Keratinocyte (primary cell): ENCODE measurements at regions not wholly inside any gene's neighbourhood (a gene's known extent, or its start where the extent isn't known, plus 50 kb on each side); places are given as distances from the start of the nearest gene placed in this dataset.

Source experiments
- DNase-seq: peaks from one replicate; pipeline ENCODE4 v3.0.0-alpha.2; 2011; ENCODE audit warnings: low read depth, missing footprints, low spot score
- FAIRE-seq: peaks from 2 replicates; lab custom pipeline; 2011; peaks lifted over from hg19 to GRCh38; lab: Jason Lieb, UNC
- H2AFZ ChIP-seq: 2 replicates; pipeline ENCODE4 v1.6.0; 2012; ENCODE audit warnings: low read length, control low read depth, inconsistent platforms; ENCODE audit not compliant: control insufficient read depth
- H3K27ac ChIP-seq: 2 replicates; pipeline ENCODE4 v1.5.1; 2011; ENCODE audit warnings: low read length; ENCODE audit not compliant: control insufficient read depth, insufficient read depth
- H3K27me3 ChIP-seq: 3 replicates; pipeline ENCODE4 v1.6.0; 2011; ENCODE audit warnings: low read length; ENCODE audit not compliant: control insufficient read depth, insufficient read depth; ENCODE audit errors: extremely low read depth
- H3K36me3 ChIP-seq, 2 experiments: 2 replicates in 1 of 2; 3 replicates in 1 of 2; pipeline ENCODE4 v1.5.1; 2011; ENCODE audit warnings: low read length in 2 of 2, mild to moderate bottlenecking in 1 of 2; ENCODE audit not compliant: control insufficient read depth in 2 of 2, insufficient read depth in 2 of 2; ENCODE audit errors: extremely low read depth in 1 of 2
- H3K4me1 ChIP-seq: 3 replicates; pipeline ENCODE4 v1.5.1; 2011; ENCODE audit warnings: low read length; ENCODE audit not compliant: control insufficient read depth, insufficient read depth; ENCODE audit errors: extremely low read depth
- H3K4me2 ChIP-seq: 3 replicates; pipeline ENCODE4 v1.6.0; 2011; ENCODE audit warnings: low read depth, low read length; ENCODE audit not compliant: control insufficient read depth, insufficient read depth; ENCODE audit errors: extremely low read depth
- H3K4me3 ChIP-seq, 3 experiments: fragments of 200-600 bp in 1 of 3; sonication (generic) in 1 of 3; 2 replicates in 2 of 3; 3 replicates in 1 of 3; pipeline ENCODE4 v1.5.1; 2011 to 2016; ENCODE audit warnings: low read length in 3 of 3, mild to moderate bottlenecking in 3 of 3, control low read depth in 2 of 3, inconsistent platforms in 1 of 3, low read depth in 1 of 3, mixed read lengths in 1 of 3, mixed run types in 1 of 3, moderate library complexity in 1 of 3; ENCODE audit not compliant: control insufficient read depth in 2 of 3, insufficient read depth in 2 of 3; ENCODE audit errors: extremely low read depth in 1 of 3
- H3K79me2 ChIP-seq: 2 replicates; pipeline ENCODE4 v1.6.0; 2012; ENCODE audit warnings: low read length; ENCODE audit not compliant: control insufficient read depth, insufficient read depth
- H3K9ac ChIP-seq: 3 replicates; pipeline ENCODE4 v1.6.0; 2011; ENCODE audit warnings: low read length; ENCODE audit not compliant: control insufficient read depth, insufficient read depth; ENCODE audit errors: extremely low read depth
- H3K9me1 ChIP-seq: 3 replicates; pipeline ENCODE4 v1.6.0; 2011; ENCODE audit warnings: low read length; ENCODE audit not compliant: control insufficient read depth, insufficient read depth; ENCODE audit errors: extremely low read depth
- H3K9me3 ChIP-seq: 2 replicates; pipeline ENCODE4 v1.5.1; 2012; ENCODE audit warnings: low read depth, low read length; ENCODE audit not compliant: control insufficient read depth
- H4K20me1 ChIP-seq: 3 replicates; pipeline ENCODE4 v1.6.0; 2011; ENCODE audit warnings: low read length; ENCODE audit not compliant: control insufficient read depth, insufficient read depth; ENCODE audit errors: extremely low read depth
- EZH2 ChIP-seq: IDR thresholded peaks from one replicate; pipeline ENCODE4 v1.6.1; 2012; ENCODE audit warnings: inconsistent platforms, mild to moderate bottlenecking, low read length, moderate library complexity
- dilution Hi-C: fragments of 300-500 bp; cut with MboI; formaldehyde crosslinking; loops from one replicate; pipeline ENCODE4 v1.7.0; 2020; ENCODE audit warnings: low sequenced_read_pairs; ENCODE audit not compliant: extremely low pct_ligation_motif_present
- TF ChIP-seq, protein P1 (sequence below), 3 experiments: IDR thresholded peaks in 1 of 3; conservative IDR thresholded peaks in 1 of 3; optimal IDR thresholded peaks in 1 of 3; 2 replicates in 2 of 3; 3 replicates in 1 of 3; pipeline versions ENCODE3 to v1.5.1; 2011; ENCODE audit warnings: low read length in 3 of 3, mild to moderate bottlenecking in 3 of 3, moderate library complexity in 2 of 3, control low read depth in 1 of 3, inconsistent platforms in 1 of 3; ENCODE audit not compliant: insufficient read depth in 2 of 3; ENCODE audit errors: extremely low read depth in 1 of 3

- H3K36me3 ChIP-seq, result no peaks in the 10 kb centered on the region
- H2AFZ ChIP-seq, result no peak overlapping the region
- DNase-seq, result no peak
- peaks cover 16% of the 10 kb centered on the region for H3K4me1 ChIP-seq
- no peak for FAIRE-seq
- H3K4me3 ChIP-seq, result no peak overlapping the region
- H3K27me3 ChIP-seq, result no peaks in the 10 kb centered on the region
- H3K27ac ChIP-seq, result no peak overlapping the region
- no peaks in the 10 kb centered on the region for H3K79me2 ChIP-seq
- dilution Hi-C loops, result no loop called here
- no peak overlapping the region for H3K9ac ChIP-seq
- no peak overlapping the region for H3K4me2 ChIP-seq
- no peaks in the 10 kb centered on the region for H3K9me1 ChIP-seq
- H4K20me1 ChIP-seq, result no peaks in the 10 kb centered on the region
- no peak for TF ChIP-seq EZH2
- TF ChIP-seq, protein P1, sequence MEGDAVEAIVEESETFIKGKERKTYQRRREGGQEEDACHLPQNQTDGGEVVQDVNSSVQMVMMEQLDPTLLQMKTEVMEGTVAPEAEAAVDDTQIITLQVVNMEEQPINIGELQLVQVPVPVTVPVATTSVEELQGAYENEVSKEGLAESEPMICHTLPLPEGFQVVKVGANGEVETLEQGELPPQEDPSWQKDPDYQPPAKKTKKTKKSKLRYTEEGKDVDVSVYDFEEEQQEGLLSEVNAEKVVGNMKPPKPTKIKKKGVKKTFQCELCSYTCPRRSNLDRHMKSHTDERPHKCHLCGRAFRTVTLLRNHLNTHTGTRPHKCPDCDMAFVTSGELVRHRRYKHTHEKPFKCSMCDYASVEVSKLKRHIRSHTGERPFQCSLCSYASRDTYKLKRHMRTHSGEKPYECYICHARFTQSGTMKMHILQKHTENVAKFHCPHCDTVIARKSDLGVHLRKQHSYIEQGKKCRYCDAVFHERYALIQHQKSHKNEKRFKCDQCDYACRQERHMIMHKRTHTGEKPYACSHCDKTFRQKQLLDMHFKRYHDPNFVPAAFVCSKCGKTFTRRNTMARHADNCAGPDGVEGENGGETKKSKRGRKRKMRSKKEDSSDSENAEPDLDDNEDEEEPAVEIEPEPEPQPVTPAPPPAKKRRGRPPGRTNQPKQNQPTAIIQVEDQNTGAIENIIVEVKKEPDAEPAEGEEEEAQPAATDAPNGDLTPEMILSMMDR (optimal IDR thresholded peaks at IDR 0.05 in 1 of 3, IDR thresholded peaks at IDR 0.05 in 1 of 3, conservative IDR thresholded peaks at IDR 0.05 in 1 of 3; ENCODE audit: extremely low read depth in 1 of 3, insufficient read depth in 2 of 3, low read length in 3 of 3), result no peak
- no peaks in the 10 kb centered on the region for H3K9me3 ChIP-seq
Observed at GRCh38 chr18:59842947-59843346, 56.8 kb upstream of the PMAIP1 start.

GRCh38 chr18:59839931-59840685, 59.7 kb upstream of the PMAIP1 start:
- H2AFZ ChIP-seq, result no peak overlapping the region
- FAIRE-seq (no peak), DNase-seq (no peak)

More at GRCh38 chr18:59839931-59840685, 59.7 kb upstream of the PMAIP1 start:
- Histone ChIP-seq H3K79me2 (no peaks in the 10 kb centered on the region), H3K4me3 (no peak overlapping the region), H3K36me3 (no peaks in the 10 kb centered on the region), H3K9ac (no peak overlapping the region), H3K27me3 (no peaks in the 10 kb centered on the region), H3K27ac (no peak overlapping the region), H4K20me1 (no peaks in the 10 kb centered on the region), H3K4me1 (peaks cover 7% of the 10 kb centered on the region), H3K9me1 (no peaks in the 10 kb centered on the region), H3K9me3 (no peaks in the 10 kb centered on the region), H3K4me2 (no peak overlapping the region)
- TF ChIP-seq EZH2, result no peak
- TF ChIP-seq, protein P1 (optimal IDR thresholded peaks at IDR 0.05 in 1 of 3, IDR thresholded peaks at IDR 0.05 in 1 of 3, conservative IDR thresholded peaks at IDR 0.05 in 1 of 3; ENCODE audit: extremely low read depth in 1 of 3, insufficient read depth in 2 of 3, low read length in 3 of 3), result peak in 2 of 3 experiments; percentile 3 to 11
- dilution Hi-C loops, result no loop called here
